ENCODE measurements at regions not wholly inside any gene's neighbourhood (a gene's known extent, or its start where the extent isn't known, plus 50 kb on each side); places are given as distances from the start of the nearest gene placed in this dataset.
"Not testable (repeated sequence)": the region's sequence is repeated elsewhere in the genome, so short reads cannot be mapped to it uniquely, and the experiment has no call there.

GRCh38 chr9:62857280-62857679 lies 1667.4 kb downstream of the SPATA31A7 start:
- H3K23me2 ChIP-seq (ENCODE audit: low read depth, low read length); H3K23ac ChIP-seq (ENCODE audit: insufficient read length); H3K56ac ChIP-seq (replicated peaks; ENCODE audit: insufficient read length, low read depth, low read length); H3K9me3 ChIP-seq (ENCODE audit: insufficient read depth in 2 of 2, low read depth in 1 of 2, low read length in 1 of 2); H2BK20ac ChIP-seq (ENCODE audit: low read length); H3K79me1 ChIP-seq (ENCODE audit: low read depth, low read length); CTCF ChIA-PET (ENCODE audit: partially characterized antibody); H3K4me3 ChIP-seq (ENCODE audit: extremely low read depth in 1 of 4, insufficient read depth in 2 of 4, low read depth in 3 of 4, low read length in 4 of 4); FAIRE-seq; H2BK12ac ChIP-seq (ENCODE audit: low read depth, low read length); H2BK120ac ChIP-seq (replicated peaks; ENCODE audit: low read depth, low read length); H3K9ac ChIP-seq (replicated peaks in 1 of 4; ENCODE audit: extremely low read depth in 1 of 4, low read depth in 3 of 4, low read length in 3 of 4); H3K4me2 ChIP-seq (ENCODE audit: insufficient read depth in 1 of 2, low read depth in 2 of 2, low read length in 2 of 2); H2AK5ac ChIP-seq (ENCODE audit: low read depth, low read length); DNase-seq (ENCODE audit: low read depth in 1 of 2, low spot score in 2 of 2); H4K91ac ChIP-seq (replicated peaks; ENCODE audit: insufficient read length, low read length); H4K20me1 ChIP-seq (replicated peaks in 1 of 2; ENCODE audit: control insufficient read depth in 1 of 2, insufficient read depth in 2 of 2, low read length in 2 of 2); H3K79me2 ChIP-seq (ENCODE audit: control insufficient read depth in 1 of 2, insufficient read depth in 2 of 2, low read length in 2 of 2); H2BK15ac ChIP-seq (ENCODE audit: low read length); H3K14ac ChIP-seq (ENCODE audit: insufficient read length); H3K4ac ChIP-seq (replicated peaks; ENCODE audit: insufficient read length, low read depth, low read length); H3K18ac ChIP-seq (ENCODE audit: extremely low read depth, low read length); H3K4me1 ChIP-seq (replicated peaks in 1 of 4; ENCODE audit: control insufficient read depth in 3 of 4, insufficient read depth in 4 of 4, low read length in 3 of 4); H4K5ac ChIP-seq (ENCODE audit: insufficient read length, low read depth, low read length); POLR2A ChIA-PET (ENCODE audit: partially characterized antibody); H2BK5ac ChIP-seq (ENCODE audit: low read depth, low read length); H4K8ac ChIP-seq (ENCODE audit: extremely low read depth, insufficient read depth, low read length); H3K36me3 ChIP-seq (ENCODE audit: control insufficient read depth in 2 of 4, insufficient read depth in 4 of 4, low read length in 3 of 4); H3K27ac ChIP-seq (ENCODE audit: low read depth, low read length); H2AFZ ChIP-seq (ENCODE audit: low read length): not testable (repeated sequence)
- peaks cover 13 to 32% (median 19%) of the 10 kb centered on the region in 4 experiments for H3K27me3 ChIP-seq (replicated peaks in 1 of 4; ENCODE audit: control insufficient read depth in 3 of 4, extremely low read depth in 1 of 4, insufficient read depth in 3 of 4, low read length in 3 of 4)
- WGBS, 2 experiments (ENCODE audit: extremely low coverage in 1 of 2, insufficient coverage in 1 of 2, insufficient read length in 1 of 2, insufficient replicate concordance in 2 of 2, low coverage in 1 of 2, low lambda C conversion rate in 2 of 2, missing lambda C conversion rate in 1 of 2): 70% methylated on average over 11 of the region's 12 CpGs; no CpG with 5 or more reads in 1 of the 2 experiments

GRCh38 chr9:62858240-62858639 lies 1668.4 kb downstream of the SPATA31A7 start:
- H3K4me2 ChIP-seq (ENCODE audit: insufficient read depth in 1 of 2, low read depth in 2 of 2, low read length in 2 of 2); H3K14ac ChIP-seq (ENCODE audit: insufficient read length); H2AFZ ChIP-seq (ENCODE audit: low read length); H2BK5ac ChIP-seq (ENCODE audit: low read depth, low read length); H4K5ac ChIP-seq (ENCODE audit: insufficient read length, low read depth, low read length); H2BK12ac ChIP-seq (ENCODE audit: low read depth, low read length); H3K79me2 ChIP-seq (ENCODE audit: control insufficient read depth in 1 of 2, insufficient read depth in 2 of 2, low read length in 2 of 2); H2BK15ac ChIP-seq (ENCODE audit: low read length); CTCF ChIA-PET (ENCODE audit: partially characterized antibody); H3K79me1 ChIP-seq (ENCODE audit: low read depth, low read length); H4K91ac ChIP-seq (replicated peaks; ENCODE audit: insufficient read length, low read length); POLR2A ChIA-PET (ENCODE audit: partially characterized antibody); H2BK120ac ChIP-seq (replicated peaks; ENCODE audit: low read depth, low read length); H3K23ac ChIP-seq (ENCODE audit: insufficient read length); H3K56ac ChIP-seq (replicated peaks; ENCODE audit: insufficient read length, low read depth, low read length); H3K18ac ChIP-seq (ENCODE audit: extremely low read depth, low read length); H3K9me3 ChIP-seq (ENCODE audit: insufficient read depth in 2 of 2, low read depth in 1 of 2, low read length in 1 of 2); H3K4me1 ChIP-seq (replicated peaks in 1 of 4; ENCODE audit: control insufficient read depth in 3 of 4, insufficient read depth in 4 of 4, low read length in 3 of 4); H3K36me3 ChIP-seq (ENCODE audit: control insufficient read depth in 2 of 4, insufficient read depth in 4 of 4, low read length in 3 of 4); H3K4me3 ChIP-seq (ENCODE audit: extremely low read depth in 1 of 4, insufficient read depth in 2 of 4, low read depth in 3 of 4, low read length in 4 of 4); H2BK20ac ChIP-seq (ENCODE audit: low read length); H3K4ac ChIP-seq (replicated peaks; ENCODE audit: insufficient read length, low read depth, low read length); H4K8ac ChIP-seq (ENCODE audit: extremely low read depth, insufficient read depth, low read length); H3K23me2 ChIP-seq (ENCODE audit: low read depth, low read length); H3K9ac ChIP-seq (replicated peaks in 1 of 4; ENCODE audit: extremely low read depth in 1 of 4, low read depth in 3 of 4, low read length in 3 of 4); H2AK5ac ChIP-seq (ENCODE audit: low read depth, low read length); DNase-seq (ENCODE audit: low read depth in 1 of 2, low spot score in 2 of 2); H4K20me1 ChIP-seq (replicated peaks in 1 of 2; ENCODE audit: control insufficient read depth in 1 of 2, insufficient read depth in 2 of 2, low read length in 2 of 2); FAIRE-seq; H3K27ac ChIP-seq (ENCODE audit: low read depth, low read length): not testable (repeated sequence)
- H3K27me3 ChIP-seq (replicated peaks in 1 of 4; ENCODE audit: control insufficient read depth in 3 of 4, extremely low read depth in 1 of 4, insufficient read depth in 3 of 4, low read length in 3 of 4): peaks cover 13 to 34% (median 21%) of the 10 kb centered on the region in 4 experiments
- WGBS, 2 experiments (ENCODE audit: extremely low coverage in 1 of 2, insufficient coverage in 1 of 2, insufficient read length in 1 of 2, insufficient replicate concordance in 2 of 2, low coverage in 1 of 2, low lambda C conversion rate in 2 of 2, missing lambda C conversion rate in 1 of 2): 68% methylated on average over 1 of the region's 1 CpG; no CpG with 5 or more reads in 1 of the 2 experiments
